C4-2B (cell line): ENCODE measurements at regions not wholly inside any gene's neighbourhood (a gene's known extent, or its start where the extent isn't known, plus 50 kb on each side); places are given as distances from the start of the nearest gene placed in this dataset.

Experiments
- ZFX ChIP-seq: fragments of 450-650 bp; IDR thresholded peaks from 2 replicates; pipeline ENCODE4 v1.6.1; 2017
- TF ChIP-seq, protein P1 (sequence below): fragments of 450-650 bp; conservative IDR thresholded peaks from 2 replicates; pipeline ENCODE4 v1.5.1; 2017; ENCODE audit warnings: mild to moderate bottlenecking

GRCh38 chr3:64816355-64816754, 128.6 kb upstream of the ADAMTS9 start:
- TF ChIP-seq, protein P1, sequence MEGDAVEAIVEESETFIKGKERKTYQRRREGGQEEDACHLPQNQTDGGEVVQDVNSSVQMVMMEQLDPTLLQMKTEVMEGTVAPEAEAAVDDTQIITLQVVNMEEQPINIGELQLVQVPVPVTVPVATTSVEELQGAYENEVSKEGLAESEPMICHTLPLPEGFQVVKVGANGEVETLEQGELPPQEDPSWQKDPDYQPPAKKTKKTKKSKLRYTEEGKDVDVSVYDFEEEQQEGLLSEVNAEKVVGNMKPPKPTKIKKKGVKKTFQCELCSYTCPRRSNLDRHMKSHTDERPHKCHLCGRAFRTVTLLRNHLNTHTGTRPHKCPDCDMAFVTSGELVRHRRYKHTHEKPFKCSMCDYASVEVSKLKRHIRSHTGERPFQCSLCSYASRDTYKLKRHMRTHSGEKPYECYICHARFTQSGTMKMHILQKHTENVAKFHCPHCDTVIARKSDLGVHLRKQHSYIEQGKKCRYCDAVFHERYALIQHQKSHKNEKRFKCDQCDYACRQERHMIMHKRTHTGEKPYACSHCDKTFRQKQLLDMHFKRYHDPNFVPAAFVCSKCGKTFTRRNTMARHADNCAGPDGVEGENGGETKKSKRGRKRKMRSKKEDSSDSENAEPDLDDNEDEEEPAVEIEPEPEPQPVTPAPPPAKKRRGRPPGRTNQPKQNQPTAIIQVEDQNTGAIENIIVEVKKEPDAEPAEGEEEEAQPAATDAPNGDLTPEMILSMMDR = no peak
- TF ChIP-seq ZFX = no peak
